ENCODE measurements at regions not wholly inside any gene's neighbourhood (a gene's known extent, or its start where the extent isn't known, plus 50 kb on each side); places are given as distances from the start of the nearest gene placed in this dataset.

DNA sequence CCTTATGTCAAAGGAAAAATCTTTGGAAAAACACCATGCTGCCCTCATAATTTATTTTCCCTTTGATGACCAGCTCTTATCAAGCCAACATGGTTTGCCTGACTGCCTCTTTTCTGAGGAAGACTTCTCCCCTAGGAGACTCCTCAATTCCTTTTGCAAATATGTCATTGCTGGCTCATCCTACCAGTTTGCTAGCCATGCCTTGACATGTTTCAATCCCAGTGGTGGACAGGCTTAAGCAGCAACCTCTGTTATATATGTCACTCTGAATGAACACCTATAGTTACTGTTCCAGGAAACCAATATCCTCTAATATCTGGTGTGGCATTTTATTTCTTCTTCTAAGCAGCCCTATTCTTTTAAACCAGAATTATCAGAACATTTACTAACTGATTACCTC, 615.8 kb downstream of the HTR1A start:
- no peak overlapping the region for H3K27ac ChIP-seq (ENCODE audit: low read depth in 2 of 2, low read length in 1 of 2)
- no peaks in the 10 kb centered on the region for H3K4me1 ChIP-seq (ENCODE audit: control insufficient read depth in 2 of 2, insufficient read depth in 2 of 2, low read length in 1 of 2)
- H3K36me3 ChIP-seq (ENCODE audit: control insufficient read depth in 2 of 2, insufficient read depth in 2 of 2, low read length in 1 of 2): no peaks in the 10 kb centered on the region
- H3K9me3 ChIP-seq (ENCODE audit: control insufficient read depth in 2 of 2, insufficient read depth in 1 of 2, low read depth in 1 of 2, low read length in 1 of 2): peaks cover 0 to 2% of the 10 kb centered on the region in 2 donors
- no peaks in the 10 kb centered on the region for H3K27me3 ChIP-seq (ENCODE audit: control insufficient read depth in 1 of 2, insufficient read depth in 2 of 2, low read length in 2 of 2)
- H3K4me3 ChIP-seq (ENCODE audit: low read depth in 1 of 2, low read length in 2 of 2): no peak overlapping the region

DNA sequence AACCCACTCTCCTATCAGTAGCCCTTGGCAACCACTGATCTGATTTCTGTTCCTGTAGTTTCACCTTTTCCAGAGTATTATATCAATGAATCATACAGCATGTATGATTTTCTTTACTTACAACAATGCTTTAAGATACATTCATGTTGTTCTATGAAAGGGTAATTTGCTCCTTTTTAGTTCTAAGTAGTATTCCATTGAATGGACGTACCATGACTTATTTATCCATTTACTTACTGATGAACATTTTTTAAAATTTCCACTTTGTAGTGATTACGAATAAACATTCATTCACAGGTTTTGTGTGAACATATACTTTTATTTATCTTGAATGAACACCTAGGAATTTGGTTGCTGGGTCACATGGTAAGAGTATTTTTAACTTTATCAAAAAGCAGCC, 620.8 kb downstream of the HTR1A start:
- H3K9me3 ChIP-seq (ENCODE audit: control insufficient read depth in 2 of 2, insufficient read depth in 1 of 2, low read depth in 1 of 2, low read length in 1 of 2): peaks cover 0 to 2% of the 10 kb centered on the region in 2 donors
- no peaks in the 10 kb centered on the region for H3K27me3 ChIP-seq (ENCODE audit: control insufficient read depth in 1 of 2, insufficient read depth in 2 of 2, low read length in 2 of 2)
- H3K4me3 ChIP-seq (ENCODE audit: low read depth in 1 of 2, low read length in 2 of 2): no peak overlapping the region
- WGBS, 2 donors: 79 to 83% methylated on average over 2 of the region's 2 CpGs
- H3K27ac ChIP-seq (ENCODE audit: low read depth in 2 of 2, low read length in 1 of 2): no peak overlapping the region
- no peaks in the 10 kb centered on the region for H3K4me1 ChIP-seq (ENCODE audit: control insufficient read depth in 2 of 2, insufficient read depth in 2 of 2, low read length in 1 of 2)
- no peaks in the 10 kb centered on the region for H3K36me3 ChIP-seq (ENCODE audit: control insufficient read depth in 2 of 2, insufficient read depth in 2 of 2, low read length in 1 of 2)

DNA sequence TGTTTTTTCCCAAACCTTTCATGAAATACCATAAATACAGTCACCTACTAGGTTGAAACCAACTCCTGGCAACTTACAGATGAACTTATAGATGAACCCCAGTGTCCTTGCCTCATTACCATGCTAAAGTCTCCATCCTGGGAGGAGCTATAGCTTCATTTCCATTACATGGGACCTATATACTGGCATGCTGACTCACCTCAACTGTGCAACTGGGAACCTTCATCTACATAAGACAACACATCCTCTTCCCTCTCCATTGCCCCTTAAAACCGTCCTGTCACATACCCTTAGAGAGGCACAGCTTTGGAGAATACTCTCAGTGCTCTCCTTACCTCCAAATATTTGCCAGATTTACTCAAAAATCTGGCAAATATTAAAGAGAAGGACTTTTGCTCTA, 638.3 kb downstream of the HTR1A start:
- no peaks in the 10 kb centered on the region for H3K27me3 ChIP-seq (ENCODE audit: control insufficient read depth in 1 of 2, insufficient read depth in 2 of 2, low read length in 2 of 2)
- WGBS, 2 donors: 43 to 52% methylated on average over 1 of the region's 1 CpG
- H3K4me1 ChIP-seq (ENCODE audit: control insufficient read depth in 2 of 2, insufficient read depth in 2 of 2, low read length in 1 of 2): no peaks in the 10 kb centered on the region
- H3K9me3 ChIP-seq (ENCODE audit: control insufficient read depth in 2 of 2, insufficient read depth in 1 of 2, low read depth in 1 of 2, low read length in 1 of 2): no peaks in the 10 kb centered on the region
- no peaks in the 10 kb centered on the region for H3K36me3 ChIP-seq (ENCODE audit: control insufficient read depth in 2 of 2, insufficient read depth in 2 of 2, low read length in 1 of 2)
- no peak overlapping the region for H3K4me3 ChIP-seq (ENCODE audit: low read depth in 1 of 2, low read length in 2 of 2)
- H3K27ac ChIP-seq (ENCODE audit: low read depth in 2 of 2, low read length in 1 of 2): no peak overlapping the region

DNA sequence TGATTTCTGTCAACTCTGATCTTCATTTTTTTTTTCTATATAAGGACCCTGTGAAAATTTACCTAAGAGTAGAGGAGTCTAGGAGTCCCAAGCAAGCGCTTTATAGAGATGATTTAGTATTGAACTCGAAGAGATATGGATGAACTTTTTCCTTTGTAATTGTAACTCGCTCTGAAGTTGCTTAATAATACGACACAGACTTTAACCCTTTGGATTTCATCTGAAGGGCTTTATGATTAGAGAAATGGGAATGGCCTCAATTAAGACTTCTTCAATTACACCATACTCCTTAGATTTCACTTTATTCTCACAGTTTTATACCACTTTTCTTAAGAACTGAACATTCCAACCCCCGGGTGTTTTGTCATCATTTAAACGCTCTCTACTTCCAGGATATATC, 647.7 kb downstream of the HTR1A start:
- Histone ChIP-seq H3K27me3 (ENCODE audit: control insufficient read depth in 1 of 2, insufficient read depth in 2 of 2, low read length in 2 of 2) (no peaks in the 10 kb centered on the region), H3K27ac (ENCODE audit: low read depth in 2 of 2, low read length in 1 of 2) (no peak overlapping the region), H3K4me1 (ENCODE audit: control insufficient read depth in 2 of 2, insufficient read depth in 2 of 2, low read length in 1 of 2) (no peaks in the 10 kb centered on the region), H3K4me3 (ENCODE audit: low read depth in 1 of 2, low read length in 2 of 2) (no peak overlapping the region), H3K36me3 (ENCODE audit: control insufficient read depth in 2 of 2, insufficient read depth in 2 of 2, low read length in 1 of 2) (no peaks in the 10 kb centered on the region), H3K9me3 (ENCODE audit: control insufficient read depth in 2 of 2, insufficient read depth in 1 of 2, low read depth in 1 of 2, low read length in 1 of 2) (no peaks in the 10 kb centered on the region)
- 73 to 77% methylated on average over 6 of the region's 6 CpGs for WGBS, 2 donors

DNA sequence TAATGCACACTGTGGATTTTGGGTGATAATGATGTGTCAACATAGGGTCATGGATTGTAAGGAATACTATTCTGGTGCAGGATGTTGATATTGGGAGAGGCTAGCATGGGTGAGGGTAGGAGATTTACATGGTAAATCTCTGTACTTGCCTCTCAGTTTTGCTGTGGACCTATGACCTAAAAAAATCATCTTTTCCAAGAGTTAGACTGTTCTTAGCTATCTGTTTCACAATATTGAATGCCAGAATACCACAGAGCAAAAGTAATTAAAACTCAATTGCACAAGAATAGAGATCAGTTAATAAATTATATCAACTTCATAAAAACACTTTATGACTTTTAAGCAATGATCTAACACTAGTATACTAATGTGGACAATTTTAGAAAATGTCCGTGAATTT, 651.6 kb downstream of the HTR1A start:
- Histone ChIP-seq H3K9me3 (ENCODE audit: control insufficient read depth in 2 of 2, insufficient read depth in 1 of 2, low read depth in 1 of 2, low read length in 1 of 2) (no peaks in the 10 kb centered on the region), H3K4me3 (ENCODE audit: low read depth in 1 of 2, low read length in 2 of 2) (no peak overlapping the region), H3K36me3 (ENCODE audit: control insufficient read depth in 2 of 2, insufficient read depth in 2 of 2, low read length in 1 of 2) (no peaks in the 10 kb centered on the region), H3K27ac (ENCODE audit: low read depth in 2 of 2, low read length in 1 of 2) (no peak overlapping the region), H3K4me1 (ENCODE audit: control insufficient read depth in 2 of 2, insufficient read depth in 2 of 2, low read length in 1 of 2) (no peaks in the 10 kb centered on the region), H3K27me3 (ENCODE audit: control insufficient read depth in 1 of 2, insufficient read depth in 2 of 2, low read length in 2 of 2) (no peaks in the 10 kb centered on the region)
- 79 to 89% methylated on average over 1 of the region's 1 CpG for WGBS, 2 donors

DNA sequence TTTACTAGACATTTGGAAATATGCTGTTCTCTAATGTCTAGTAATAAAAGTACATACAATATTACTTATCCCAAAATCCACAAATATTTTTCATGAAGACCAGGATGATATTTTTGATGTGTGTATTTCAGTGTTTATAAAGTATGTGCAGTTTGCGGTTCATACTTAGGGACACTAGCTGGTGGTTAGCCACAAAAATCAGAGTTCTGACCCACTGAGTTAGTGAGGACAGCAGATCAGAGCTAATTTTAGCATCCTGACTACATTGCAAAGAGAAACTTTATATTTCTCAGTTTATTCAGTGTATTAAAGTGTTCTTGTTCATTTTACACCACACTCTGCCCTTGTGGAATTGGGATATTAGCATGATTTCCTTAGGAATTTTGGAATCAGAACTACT, 655.3 kb downstream of the HTR1A start:
- Histone ChIP-seq H3K4me1 (ENCODE audit: control insufficient read depth in 2 of 2, insufficient read depth in 2 of 2, low read length in 1 of 2) (no peaks in the 10 kb centered on the region), H3K27me3 (ENCODE audit: control insufficient read depth in 1 of 2, insufficient read depth in 2 of 2, low read length in 2 of 2) (no peaks in the 10 kb centered on the region), H3K27ac (ENCODE audit: low read depth in 2 of 2, low read length in 1 of 2) (no peak overlapping the region), H3K4me3 (ENCODE audit: low read depth in 1 of 2, low read length in 2 of 2) (no peak overlapping the region), H3K36me3 (ENCODE audit: control insufficient read depth in 2 of 2, insufficient read depth in 2 of 2, low read length in 1 of 2) (no peaks in the 10 kb centered on the region), H3K9me3 (ENCODE audit: control insufficient read depth in 2 of 2, insufficient read depth in 1 of 2, low read depth in 1 of 2, low read length in 1 of 2) (no peaks in the 10 kb centered on the region)
- 98 to 100% methylated on average over 1 of the region's 1 CpG for WGBS, 2 donors

DNA sequence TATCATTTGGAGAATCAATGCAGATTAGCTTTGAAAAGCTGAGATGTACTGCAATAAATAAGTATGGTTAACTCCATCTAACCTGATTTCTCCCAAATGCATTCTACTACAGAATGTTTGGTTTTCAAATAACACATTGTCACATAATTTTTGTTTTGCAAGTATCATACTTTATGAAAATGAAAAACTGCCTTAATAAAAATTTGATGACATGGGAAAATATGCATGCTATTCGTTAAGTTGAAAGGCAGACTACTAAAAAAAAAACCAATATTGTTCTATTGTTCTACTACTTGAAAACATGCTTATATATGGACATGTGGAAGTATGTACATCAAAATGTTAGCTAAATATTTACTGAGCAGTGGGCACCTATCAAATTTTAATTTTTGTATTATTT, 668.9 kb downstream of the HTR1A start:
- no peaks in the 10 kb centered on the region for H3K9me3 ChIP-seq (ENCODE audit: control insufficient read depth in 2 of 2, insufficient read depth in 1 of 2, low read depth in 1 of 2, low read length in 1 of 2)
- no peaks in the 10 kb centered on the region for H3K36me3 ChIP-seq (ENCODE audit: control insufficient read depth in 2 of 2, insufficient read depth in 2 of 2, low read length in 1 of 2)
- no peaks in the 10 kb centered on the region for H3K27me3 ChIP-seq (ENCODE audit: control insufficient read depth in 1 of 2, insufficient read depth in 2 of 2, low read length in 2 of 2)
- no peak overlapping the region for H3K4me3 ChIP-seq (ENCODE audit: low read depth in 1 of 2, low read length in 2 of 2)
- H3K4me1 ChIP-seq (ENCODE audit: control insufficient read depth in 2 of 2, insufficient read depth in 2 of 2, low read length in 1 of 2): no peaks in the 10 kb centered on the region
- H3K27ac ChIP-seq (ENCODE audit: low read depth in 2 of 2, low read length in 1 of 2): no peak overlapping the region
- WGBS, 2 donors: 47 to 53% methylated on average over 1 of the region's 1 CpG

DNA sequence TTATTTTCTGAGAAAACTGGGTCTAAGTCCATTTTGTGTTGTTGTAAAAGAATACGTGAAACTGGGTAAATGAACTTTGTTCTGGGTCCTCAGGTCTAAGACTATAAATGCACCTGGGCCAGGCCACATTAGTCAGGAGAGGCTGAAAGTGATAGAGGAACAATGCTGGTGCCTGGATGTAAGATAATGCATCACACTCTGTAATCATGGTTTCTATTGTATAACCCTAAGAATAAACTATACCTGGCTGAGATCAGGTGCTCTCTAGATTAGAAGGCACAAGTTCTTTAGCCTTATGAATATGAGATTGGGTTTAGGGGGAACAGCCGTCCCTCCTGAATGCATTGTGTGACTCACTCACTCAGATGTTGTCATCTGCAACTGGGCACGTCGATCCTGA, 675.5 kb downstream of the HTR1A start:
- H3K4me3 ChIP-seq (ENCODE audit: low read depth in 1 of 2, low read length in 2 of 2): no peak overlapping the region
- H3K27ac ChIP-seq (ENCODE audit: low read depth in 2 of 2, low read length in 1 of 2): no peak overlapping the region
- no peaks in the 10 kb centered on the region for H3K9me3 ChIP-seq (ENCODE audit: control insufficient read depth in 2 of 2, insufficient read depth in 1 of 2, low read depth in 1 of 2, low read length in 1 of 2)
- WGBS, 2 donors: 57 to 68% methylated on average over 4 of the region's 4 CpGs
- no peaks in the 10 kb centered on the region for H3K27me3 ChIP-seq (ENCODE audit: control insufficient read depth in 1 of 2, insufficient read depth in 2 of 2, low read length in 2 of 2)
- no peaks in the 10 kb centered on the region for H3K36me3 ChIP-seq (ENCODE audit: control insufficient read depth in 2 of 2, insufficient read depth in 2 of 2, low read length in 1 of 2)
- no peaks in the 10 kb centered on the region for H3K4me1 ChIP-seq (ENCODE audit: control insufficient read depth in 2 of 2, insufficient read depth in 2 of 2, low read length in 1 of 2)

DNA sequence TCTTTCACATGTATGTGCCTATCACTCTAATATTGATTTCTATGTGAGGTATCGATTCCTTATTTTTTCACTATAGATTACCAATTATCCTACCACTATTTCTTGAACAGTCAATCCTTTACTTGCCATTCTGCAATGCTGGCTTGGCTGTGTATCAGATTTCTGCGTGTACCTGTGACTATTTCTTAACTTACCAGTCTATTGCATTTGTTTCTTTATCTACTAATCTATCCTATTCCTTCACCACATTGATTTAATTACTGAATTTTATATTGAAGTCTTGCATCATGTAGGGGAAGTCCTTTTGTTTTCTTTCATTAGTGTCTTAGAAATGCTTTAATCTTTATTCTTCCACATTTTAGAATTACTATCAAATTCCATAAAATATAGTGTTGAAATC, 684.8 kb downstream of the LRRC70 start:
- WGBS, 2 donors: 81 to 90% methylated on average over 2 of the region's 2 CpGs
- H3K27me3 ChIP-seq (ENCODE audit: control insufficient read depth in 1 of 2, insufficient read depth in 2 of 2, low read length in 2 of 2): no peaks in the 10 kb centered on the region
- H3K36me3 ChIP-seq (ENCODE audit: control insufficient read depth in 2 of 2, insufficient read depth in 2 of 2, low read length in 1 of 2): no peaks in the 10 kb centered on the region
- no peak overlapping the region for H3K27ac ChIP-seq (ENCODE audit: low read depth in 2 of 2, low read length in 1 of 2)
- no peaks in the 10 kb centered on the region for H3K9me3 ChIP-seq (ENCODE audit: control insufficient read depth in 2 of 2, insufficient read depth in 1 of 2, low read depth in 1 of 2, low read length in 1 of 2)
- H3K4me1 ChIP-seq (ENCODE audit: control insufficient read depth in 2 of 2, insufficient read depth in 2 of 2, low read length in 1 of 2): no peaks in the 10 kb centered on the region
- H3K4me3 ChIP-seq (ENCODE audit: low read depth in 1 of 2, low read length in 2 of 2): no peak overlapping the region

DNA sequence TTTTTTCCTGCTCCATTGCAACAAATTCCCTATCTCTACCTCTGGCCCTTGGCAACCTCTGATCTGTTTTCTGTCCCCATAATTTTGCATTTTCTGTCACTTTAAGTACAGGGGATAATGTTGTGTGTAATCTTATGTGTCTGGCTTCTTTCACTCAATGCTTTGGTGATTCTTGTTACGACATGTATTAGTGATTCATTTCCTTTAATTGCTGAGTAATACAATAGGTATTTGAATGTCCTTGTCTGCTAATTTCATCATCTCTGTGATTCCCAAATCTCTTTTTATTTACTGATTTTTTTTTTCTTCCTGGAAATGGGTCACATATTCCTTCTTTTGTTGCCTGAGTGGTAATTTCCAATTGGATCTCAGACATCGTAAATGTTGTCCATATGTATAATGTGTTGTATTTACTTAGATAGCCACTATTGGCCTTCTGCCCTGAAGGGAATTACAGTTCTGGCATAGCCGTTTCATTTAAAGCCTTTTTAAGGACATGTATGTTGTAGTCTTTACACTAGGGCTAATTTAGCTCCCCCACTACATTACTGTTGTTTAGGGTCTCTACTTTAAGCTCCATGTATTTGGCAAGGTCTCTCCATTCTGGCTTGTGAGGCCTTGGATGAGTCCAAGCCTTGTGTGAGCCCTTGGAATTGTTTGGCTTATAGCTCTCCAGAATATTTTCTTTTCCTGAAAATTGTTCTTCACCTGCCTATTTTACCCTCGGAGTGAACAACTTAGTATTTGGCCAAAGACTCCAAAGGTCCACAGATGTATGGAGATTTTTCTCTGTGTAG, 683.8 kb downstream of the LRRC70 start:
- no peak overlapping the region for H3K27ac ChIP-seq (ENCODE audit: low read depth in 2 of 2, low read length in 1 of 2)
- H3K4me3 ChIP-seq (ENCODE audit: low read depth in 1 of 2, low read length in 2 of 2): no peak overlapping the region

More for the DNA sequence above, 683.8 kb downstream of the LRRC70 start:
- H3K4me1 ChIP-seq (ENCODE audit: control insufficient read depth in 2 of 2, insufficient read depth in 2 of 2, low read length in 1 of 2): no peaks in the 10 kb centered on the region
- no peaks in the 10 kb centered on the region for H3K36me3 ChIP-seq (ENCODE audit: control insufficient read depth in 2 of 2, insufficient read depth in 2 of 2, low read length in 1 of 2)
- no peaks in the 10 kb centered on the region for H3K27me3 ChIP-seq (ENCODE audit: control insufficient read depth in 1 of 2, insufficient read depth in 2 of 2, low read length in 2 of 2)
- 38 to 43% methylated on average over 4 of the region's 4 CpGs for WGBS, 2 donors
- H3K9me3 ChIP-seq (ENCODE audit: control insufficient read depth in 2 of 2, insufficient read depth in 1 of 2, low read depth in 1 of 2, low read length in 1 of 2): no peaks in the 10 kb centered on the region

Data from esophagus (tissue), 2 donors.